Stimulated activated CD4-positive, alpha-beta T cell treated with anti-CD3 and anti-CD28 coated beads, Interleukin-15, amount 100 ng/mL, for 48 hours (primary cell): ENCODE measurements at regions not wholly inside any gene's neighbourhood (a gene's known extent, or its start where the extent isn't known, plus 50 kb on each side); places are given as distances from the start of the nearest gene placed in this dataset.

Experiments
- DNase-seq, 2 donors: peaks; one replicate each; pipeline ENCODE4 v3.0.0-alpha.2; 2020; ENCODE audit warnings: low read depth in 2 of 2

DNA sequence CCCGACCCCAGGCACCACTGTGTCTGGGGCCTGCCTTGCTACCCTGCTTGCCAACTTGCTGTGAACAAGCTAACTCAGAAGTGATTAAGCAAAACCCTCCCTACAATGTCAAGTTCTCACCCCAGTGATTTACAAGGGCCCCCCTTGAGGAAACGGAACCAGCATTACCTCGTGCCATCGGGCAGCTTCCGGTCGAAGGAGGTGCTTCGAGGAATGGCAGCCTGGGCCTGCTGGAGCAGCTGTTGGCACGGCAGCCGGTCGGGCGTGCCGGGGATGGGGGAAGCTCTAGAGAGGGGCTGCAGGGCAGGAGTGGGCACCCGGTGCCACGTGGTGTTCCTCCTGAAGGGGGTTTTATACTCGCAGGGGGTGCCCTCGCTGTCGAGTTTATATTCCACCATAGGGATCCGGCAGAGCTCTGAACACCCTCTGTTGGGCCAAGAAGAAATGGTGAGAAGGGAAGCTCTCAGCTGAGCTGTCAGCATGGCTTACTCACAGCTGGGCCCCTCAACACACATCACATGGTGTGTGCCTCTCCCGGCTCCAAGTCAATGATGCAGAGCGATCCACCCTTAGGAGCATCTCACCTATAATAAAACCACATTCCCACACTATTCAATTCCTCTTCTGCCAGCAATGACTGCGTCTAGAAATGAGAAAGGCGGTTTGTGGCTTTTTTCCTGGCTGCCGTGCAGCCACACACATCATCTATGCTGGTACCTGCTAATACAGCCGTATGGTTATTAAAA is 184.4 kb downstream of the SIPA1L2 start:
- no peak for DNase-seq

DNA sequence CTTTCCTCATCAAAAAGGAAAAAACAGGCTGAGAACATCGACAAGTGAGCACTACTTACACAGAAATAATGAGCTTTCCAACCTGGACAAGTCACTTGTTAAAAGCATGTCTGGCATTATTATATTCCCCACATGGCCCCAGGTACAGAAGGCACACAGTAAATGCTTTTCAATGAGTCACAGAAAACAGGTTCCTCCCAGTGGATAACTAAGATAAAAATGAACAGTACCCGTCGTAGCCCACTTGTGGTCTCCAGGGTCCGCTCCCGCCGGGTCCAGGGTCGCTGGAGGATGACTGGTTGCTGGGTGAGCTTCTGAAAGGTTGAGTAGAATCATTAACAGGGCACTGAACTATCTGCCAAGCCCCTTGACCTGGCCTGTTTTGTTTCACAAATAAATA is 186.6 kb downstream of the SIPA1L2 start:
- no peak for DNase-seq

DNA sequence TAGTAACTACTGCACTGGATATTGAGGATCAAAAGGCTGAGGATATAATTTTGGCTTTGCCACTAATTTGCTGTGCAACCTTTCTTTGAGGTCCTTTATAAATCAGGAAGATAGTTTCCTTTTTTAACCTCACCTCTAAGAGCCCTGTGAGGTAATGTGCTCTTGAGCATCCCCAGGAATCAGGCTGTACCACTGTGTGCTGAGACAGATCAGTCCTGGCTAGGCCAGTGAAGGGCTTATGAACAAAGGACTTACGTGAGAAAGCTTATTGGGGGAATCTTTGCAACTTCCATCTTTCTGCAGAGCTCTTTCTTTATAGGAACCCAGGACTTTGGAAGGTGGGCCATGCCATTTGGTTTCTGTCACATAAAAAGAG is 188.9 kb downstream of the SIPA1L2 start:
- DNase-seq: no peak

DNA sequence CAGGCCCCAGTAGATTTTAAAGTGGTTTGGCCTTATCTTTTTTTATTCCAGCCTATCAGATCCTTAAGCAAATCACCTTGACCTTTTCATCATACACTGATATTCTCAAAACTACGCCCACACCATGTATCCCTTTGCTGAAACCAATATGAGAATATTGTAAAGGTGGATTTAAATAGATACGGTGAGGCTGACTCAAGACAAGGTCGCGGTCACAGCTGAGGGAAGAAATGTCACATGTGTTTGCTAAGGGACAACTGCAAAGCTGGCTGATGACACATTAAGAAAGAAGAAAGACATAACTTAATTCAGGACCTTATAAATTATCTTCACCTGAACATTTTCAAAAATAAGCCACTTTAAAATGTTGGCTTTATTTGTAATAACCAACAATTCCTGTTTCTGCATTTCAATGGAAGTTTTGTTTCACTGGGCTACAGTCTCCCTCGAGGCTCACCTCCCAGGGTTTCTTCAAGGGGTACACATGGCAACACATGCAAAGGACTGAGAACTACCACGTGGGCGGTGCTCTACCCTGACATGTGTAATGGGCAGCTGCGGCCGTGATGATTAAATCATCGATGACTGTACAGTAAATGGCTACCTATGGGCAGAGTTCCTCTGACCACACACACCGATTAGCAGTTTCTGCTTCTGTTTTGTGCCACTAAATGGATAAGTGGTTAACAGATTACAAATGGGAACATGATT is 189.5 kb downstream of the SIPA1L2 start:
- no peak for DNase-seq

DNA sequence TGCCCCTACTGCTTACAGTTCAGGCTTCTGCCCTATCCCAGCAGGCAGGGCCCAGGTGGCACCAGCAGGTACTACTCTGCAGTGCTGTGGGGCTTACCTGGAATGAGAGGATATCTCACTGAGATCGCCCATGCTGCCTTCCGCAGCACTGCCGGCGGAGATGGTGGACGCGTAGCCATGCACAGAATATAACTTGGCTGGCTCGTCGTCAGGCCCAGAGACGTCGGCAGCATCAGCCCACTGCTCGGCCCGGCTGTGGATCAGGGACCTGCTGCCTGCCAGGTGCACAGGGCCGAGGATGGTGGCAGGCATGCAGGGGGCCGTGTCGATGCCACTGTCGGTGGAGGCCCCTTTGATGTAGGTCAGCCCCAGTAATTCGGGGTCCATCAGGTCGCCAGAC is 190.9 kb downstream of the SIPA1L2 start:
- no peak for DNase-seq

DNA sequence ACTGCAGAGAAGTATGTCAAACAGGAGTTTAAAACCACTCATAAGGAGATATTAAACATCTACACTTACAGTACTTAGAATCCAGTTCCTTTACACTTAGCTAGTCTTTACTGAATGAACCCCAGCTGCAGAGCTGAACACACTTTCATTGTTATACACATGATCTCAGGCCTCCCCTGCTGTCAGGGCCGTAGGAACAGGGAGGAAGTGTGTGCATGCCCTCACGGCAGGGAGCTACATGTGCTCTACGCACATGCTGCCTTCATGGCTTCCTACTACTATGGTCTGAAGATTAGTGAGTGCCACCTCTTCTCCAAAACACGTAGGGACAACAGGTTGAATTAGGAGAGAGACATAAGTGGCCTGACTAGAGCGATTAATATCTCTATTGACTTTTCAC is 191.5 kb downstream of the SIPA1L2 start:
- no peak for DNase-seq

DNA sequence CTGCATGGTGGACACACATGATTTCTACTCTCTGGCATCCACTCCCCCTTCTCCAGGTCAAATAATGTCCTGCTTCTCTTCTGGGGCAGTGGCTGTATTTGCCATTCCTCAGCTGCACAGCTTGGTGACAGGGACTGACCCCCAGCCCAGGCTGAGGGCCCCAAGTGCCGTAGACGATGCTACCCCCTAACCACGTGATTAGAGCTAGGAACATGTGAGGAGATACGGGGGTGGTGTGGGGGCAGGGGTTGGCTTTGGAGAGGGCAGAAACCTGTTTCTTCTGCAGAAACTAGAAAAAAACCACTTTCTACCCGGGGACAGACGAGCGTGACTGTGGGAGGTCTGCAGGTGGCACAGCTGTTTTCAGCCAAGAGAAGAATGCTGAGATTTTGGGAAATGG is 192.4 kb downstream of the SIPA1L2 start:
- no peak for DNase-seq

DNA sequence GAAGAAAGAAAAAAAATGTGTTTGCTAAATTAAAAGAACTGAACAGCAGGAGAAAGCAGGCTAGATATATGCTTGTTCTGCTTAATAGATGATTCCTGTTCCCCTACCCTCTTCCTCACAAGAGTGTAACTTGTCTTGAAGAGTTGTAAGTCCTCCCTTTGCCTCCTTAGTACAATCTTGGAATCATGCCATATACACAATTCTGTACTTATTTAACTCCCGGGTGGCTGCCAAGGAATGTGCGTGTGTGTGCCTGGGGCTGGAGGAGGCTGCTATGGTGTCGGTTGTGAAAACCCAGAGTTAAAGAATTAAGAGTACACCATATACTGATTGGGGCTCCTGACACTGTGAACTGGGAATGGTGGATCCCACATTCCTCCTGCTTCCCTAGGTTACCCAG is 194.2 kb downstream of the SIPA1L2 start:
- DNase-seq: no peak

DNA sequence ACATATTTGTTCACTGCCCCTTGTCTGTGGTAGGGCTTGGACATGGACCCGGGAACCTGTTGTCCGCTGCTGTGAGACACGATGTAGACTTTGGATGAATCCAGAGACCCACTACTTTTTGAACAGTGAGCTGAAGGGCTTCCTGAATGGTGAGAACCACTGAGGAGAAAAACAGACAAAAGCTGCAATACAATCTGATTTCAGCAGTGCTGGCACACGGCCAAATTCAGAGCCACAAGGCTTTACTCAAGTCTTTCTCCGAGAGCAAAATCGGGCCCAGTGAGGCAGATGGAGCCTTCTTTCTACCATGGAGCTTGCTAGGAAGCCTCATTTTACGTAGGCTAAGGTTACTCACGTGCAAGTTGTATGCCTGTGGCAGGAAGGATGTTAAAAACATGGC is 197.6 kb downstream of the SIPA1L2 start:
- DNase-seq: no peak

DNA sequence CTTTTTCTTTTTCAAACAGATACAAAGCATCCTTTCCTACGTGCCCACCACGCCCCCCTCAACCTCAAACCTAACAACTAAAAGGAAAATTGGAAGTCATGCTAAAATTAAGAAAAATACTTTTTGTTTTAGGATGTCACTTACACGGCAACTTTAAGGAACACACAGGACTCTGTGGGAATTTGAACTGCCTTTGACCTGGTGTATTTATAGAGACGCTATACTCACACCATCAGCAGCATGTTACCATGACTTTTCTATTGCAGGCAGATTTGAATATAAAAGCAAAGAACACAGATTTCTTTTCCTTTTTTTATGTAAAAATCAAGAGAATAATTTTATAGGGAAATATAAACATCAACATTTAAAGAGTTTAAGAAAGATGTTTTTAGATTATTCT is 198.2 kb downstream of the SIPA1L2 start:
- no peak for DNase-seq

DNA sequence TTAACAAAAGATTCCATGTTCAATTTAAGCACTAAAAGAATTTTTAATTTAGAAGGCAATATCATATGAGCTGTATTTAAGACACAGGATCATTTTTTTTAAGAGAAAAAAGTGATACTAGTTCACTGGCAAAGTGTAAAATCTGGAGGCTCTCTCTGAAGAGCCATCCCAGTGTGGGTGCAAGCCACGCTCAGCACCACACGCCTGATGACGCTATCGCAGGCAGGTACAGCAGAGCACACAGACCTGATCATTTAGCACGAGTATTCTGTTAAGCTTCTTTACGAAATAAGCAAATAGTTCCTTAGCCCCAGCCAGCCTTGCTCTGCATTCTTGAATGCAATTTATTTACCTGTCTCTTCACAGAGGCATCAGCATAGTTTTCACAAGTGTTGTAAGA is 198.6 kb downstream of the SIPA1L2 start:
- no peak for DNase-seq

DNA sequence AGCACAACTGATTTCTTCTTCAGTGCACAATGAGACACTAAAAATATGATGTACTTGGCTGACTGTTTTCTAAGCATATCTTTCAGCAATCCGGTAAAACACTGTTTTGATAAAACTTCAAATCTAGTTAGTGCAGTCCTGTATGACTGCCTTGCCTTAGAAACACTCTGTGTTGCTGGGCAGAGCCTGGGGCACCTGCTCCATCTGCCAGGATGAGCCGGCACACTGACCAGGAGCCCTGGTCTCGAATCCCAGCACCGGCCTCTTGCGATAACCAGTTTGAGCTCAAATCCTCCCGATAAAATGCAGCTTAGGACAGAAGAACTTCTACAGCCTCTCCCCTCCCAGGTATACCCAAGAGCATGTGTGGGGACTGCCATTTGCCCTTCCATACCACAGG is 199.5 kb downstream of the SIPA1L2 start:
- DNase-seq: no peak

DNA sequence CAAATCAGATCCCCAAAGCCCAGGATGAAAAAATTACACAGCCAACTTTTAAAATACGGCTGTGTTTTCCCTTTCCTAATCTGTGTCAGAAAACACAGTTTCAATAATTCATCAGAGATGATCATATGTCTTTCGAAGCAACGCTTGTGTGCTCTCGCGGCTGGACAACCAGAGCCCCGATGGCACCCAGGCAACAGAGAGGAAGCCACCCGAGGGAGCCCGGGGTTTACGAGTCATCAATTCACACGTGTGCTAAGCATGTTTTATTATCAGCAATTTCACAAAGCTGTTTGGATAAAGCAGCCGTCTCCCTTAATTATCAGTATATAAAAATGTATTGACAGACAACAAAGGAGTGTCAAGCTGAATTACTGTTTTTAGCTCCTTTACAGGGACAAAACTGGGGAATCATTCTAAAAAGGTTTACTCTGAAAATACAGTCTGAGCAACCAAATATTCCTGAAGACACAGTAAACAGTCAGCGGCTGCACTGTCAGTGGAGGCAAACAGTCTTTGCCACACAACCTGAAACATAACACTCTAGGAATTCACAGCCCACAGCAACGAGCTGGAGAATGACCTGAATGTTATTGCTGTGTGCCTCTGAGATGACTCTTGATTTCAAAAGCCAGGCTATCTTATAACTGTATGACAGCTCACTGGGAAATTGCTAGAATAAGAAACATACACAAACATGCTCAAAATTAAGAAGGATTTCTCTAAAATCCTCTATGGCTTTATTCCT is 201.0 kb downstream of the SIPA1L2 start:
- no peak for DNase-seq

DNA sequence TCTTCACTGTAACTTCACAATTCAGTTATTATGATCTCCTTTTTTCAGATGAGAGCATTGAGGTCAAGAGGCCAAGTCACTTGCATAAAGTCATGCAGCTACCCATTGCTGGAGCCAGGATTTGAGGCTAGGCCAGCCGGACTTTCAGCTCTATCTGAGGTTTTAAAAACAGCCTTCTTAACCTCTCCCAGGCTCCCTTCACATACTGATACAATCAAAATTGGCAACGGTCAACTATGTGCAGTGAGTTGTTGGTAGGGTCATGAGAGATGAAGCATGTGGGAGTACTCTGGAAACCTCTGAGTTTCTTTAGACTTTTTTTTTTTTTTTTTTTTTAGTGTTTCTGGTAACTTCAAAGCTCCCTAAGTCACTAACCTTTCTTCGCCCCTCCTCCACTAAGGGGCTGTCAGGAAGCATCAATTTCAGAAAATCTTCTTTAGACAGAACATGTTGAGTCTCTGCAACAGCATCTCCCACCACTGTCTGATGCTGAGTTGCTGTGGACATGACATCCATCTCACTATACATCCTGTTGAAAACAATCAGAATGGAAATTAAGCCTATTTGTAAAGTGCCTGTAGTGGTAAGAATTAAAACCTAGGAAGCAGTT is 201.8 kb downstream of the SIPA1L2 start:
- DNase-seq: no peak

DNA sequence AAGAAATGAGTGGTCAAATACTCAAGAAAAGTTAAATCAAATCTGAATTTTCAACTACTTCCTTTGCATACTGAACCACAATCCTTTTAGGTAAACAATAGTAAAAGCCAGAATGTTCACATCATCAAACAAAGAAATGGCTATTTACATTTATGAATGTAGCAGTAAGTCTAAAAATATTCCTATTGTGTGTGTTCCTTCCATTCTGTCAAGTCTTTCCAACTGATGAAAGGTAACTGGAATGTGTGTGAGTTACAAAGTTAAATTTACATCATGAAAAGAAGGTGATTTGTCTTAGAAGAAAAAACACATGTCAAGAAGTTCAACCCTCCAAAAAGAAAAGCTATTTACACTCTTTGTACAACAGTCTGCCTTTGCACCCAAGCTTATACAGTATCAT is 203.1 kb downstream of the SIPA1L2 start:
- DNase-seq: no peak

DNA sequence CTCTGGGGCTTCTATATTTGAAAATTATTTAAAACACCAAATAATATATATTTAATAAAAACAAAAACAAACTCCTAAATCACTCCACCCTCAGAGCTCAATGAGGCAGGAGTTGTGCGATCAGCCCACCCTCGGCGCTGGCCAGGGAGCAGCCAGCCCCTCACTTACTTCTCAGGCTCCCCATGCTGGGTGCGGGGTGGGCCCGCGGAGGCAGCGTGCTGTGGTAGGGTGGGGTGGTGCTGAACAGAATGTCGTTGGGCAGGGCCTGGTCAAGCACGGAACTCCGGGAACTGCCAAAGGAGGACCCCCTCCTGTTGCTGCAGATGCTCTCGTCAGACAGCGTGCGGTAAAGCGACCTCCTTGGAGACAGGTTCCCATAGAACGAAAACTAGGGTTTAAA is 204.5 kb downstream of the SIPA1L2 start:
- DNase-seq: no peak

DNA sequence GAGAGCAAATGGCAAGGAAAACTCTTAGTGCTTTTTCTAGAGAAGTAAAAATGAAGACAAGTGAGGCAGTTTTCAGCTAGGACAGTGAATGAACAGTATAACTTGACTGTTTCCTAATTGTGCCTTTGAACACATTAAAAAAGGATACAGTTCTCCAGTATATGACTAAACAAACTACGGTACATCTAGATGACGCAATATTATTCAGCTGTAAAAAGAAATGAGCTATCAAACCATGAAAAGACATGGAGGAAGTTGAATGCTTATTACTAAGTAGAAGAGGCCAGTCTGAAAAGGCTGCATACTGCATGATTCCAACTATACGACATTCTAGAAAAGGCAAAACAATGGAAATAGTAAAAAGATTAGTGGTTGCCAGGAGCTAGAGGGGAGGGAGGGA is 206.3 kb downstream of the SIPA1L2 start:
- DNase-seq: no peak

DNA sequence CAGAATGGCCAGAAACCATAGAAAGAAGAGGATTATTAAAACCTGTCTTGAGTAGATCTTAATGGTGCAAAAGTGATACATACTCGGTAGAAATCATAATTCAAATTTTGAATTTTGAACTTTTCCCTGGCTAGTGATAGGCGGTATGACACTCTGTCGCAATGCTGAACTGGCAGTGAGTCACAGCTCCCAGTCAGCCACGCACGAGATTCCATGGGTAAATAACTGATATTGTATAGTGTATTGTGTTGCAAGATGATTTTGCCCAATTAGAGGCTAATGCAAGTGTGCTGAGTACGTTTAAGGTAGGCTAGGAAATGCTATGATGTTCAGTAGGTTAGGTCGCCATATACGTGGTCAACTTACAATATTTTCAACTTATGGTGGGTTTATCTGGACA is 207.0 kb downstream of the SIPA1L2 start:
- no peak for DNase-seq

DNA sequence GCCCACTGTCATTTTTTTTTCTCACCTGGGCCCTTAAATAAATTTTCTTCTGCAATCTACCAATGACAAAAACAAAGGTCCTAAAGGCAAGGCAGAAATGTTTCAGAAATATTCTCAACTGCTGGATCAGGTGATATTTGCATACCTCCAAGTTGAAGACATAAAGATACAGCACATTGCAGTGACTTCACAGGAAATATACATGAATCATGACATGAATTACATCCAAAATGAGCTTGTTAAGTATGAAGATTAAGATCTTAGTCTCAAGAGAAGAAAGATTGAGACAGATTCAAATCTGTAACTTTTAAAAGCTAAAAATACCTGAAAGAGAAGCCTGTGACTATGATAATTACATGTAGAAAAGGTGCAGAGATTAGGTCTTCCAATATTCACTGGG is 207.8 kb downstream of the SIPA1L2 start:
- DNase-seq: no peak

DNA sequence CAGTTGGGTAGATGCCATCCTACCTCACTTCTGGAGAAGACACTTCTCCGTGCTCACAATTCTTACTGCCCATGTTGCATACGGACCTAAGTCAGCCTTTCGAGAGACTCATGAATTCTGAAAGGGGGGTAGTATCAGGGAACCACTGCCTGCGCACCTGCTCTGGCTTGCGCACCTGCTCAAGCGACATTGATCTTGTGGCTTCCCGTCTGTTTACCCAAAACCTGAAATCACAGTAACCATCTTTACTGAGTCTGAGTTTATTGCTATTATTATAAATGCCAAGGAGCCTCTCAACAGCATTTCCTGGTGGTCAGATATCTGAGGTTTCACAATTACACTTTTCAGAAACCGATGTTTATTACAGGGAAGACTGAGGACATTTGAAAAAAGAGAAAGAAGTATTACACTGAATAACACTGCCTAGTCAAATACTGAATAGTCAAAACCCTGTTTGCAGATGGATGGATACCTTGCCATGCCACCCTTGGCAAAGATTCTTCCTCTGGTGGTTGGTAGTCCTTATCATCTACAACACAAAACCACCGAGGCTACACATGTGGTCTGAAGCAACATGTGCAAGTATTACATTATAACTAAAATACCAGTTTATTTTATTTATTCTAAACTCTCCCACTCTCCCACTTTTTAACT is 208.7 kb downstream of the SIPA1L2 start:
- DNase-seq: no peak

DNA sequence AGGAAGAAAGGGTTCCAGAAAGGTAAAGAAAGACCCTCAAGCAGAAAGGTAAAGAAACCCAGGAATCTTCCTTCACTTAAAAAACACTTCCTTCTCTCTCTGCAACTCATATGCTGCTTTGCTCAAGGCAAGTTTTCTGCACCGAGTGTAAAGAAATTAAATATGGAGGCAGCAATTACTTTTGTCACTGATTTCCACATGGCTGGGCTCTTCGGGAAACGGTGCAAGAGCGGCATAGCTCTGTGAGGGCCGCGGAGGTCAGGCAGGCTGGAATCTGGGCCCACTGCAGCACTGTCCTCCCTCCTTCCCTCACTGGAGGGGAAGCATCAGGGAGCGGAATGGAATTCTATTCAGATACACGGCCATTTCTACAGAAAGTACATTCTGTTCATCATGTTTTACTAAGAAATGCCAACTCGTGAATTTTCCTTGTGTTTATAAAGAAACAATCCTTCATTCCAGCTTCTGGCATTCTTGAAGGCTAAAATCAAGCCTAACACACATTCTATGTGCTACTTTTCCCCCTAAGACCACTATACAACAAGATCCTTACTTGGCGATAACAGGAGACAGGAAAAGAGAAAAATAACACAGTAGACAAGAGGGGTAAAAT is 212.2 kb downstream of the SIPA1L2 start:
- no peak for DNase-seq
